ENCODE measurements at regions not wholly inside any gene's neighbourhood (a gene's known extent, or its start where the extent isn't known, plus 50 kb on each side); places are given as distances from the start of the nearest gene placed in this dataset.

GRCh38 chr19:34596115-34596514 is 80.8 kb downstream of the SCGB2B2 start:
- Histone ChIP-seq H3K4me3 (ENCODE audit: insufficient read depth, low read length) (no peak overlapping the region), H3K9me3 (ENCODE audit: low read depth, low read length) (no peaks in the 10 kb centered on the region), H4K20me1 (ENCODE audit: insufficient read depth, low read length) (no peaks in the 10 kb centered on the region), H3K27ac (ENCODE audit: low read depth, low read length) (no peak overlapping the region), H3K4me1 (ENCODE audit: insufficient read depth, low read length) (no peaks in the 10 kb centered on the region), H2AFZ (ENCODE audit: low read length) (no peak overlapping the region), H3K79me2 (ENCODE audit: insufficient read depth, low read length) (no peaks in the 10 kb centered on the region), H3K27me3 (ENCODE audit: insufficient read depth, low read length) (no peaks in the 10 kb centered on the region), H3K4me2 (ENCODE audit: insufficient read depth, low read length) (no peak overlapping the region), H3K36me3 (ENCODE audit: insufficient read depth, low read length) (no peaks in the 10 kb centered on the region)
- no peak for TF ChIP-seq CTCF (IDR thresholded peaks at IDR 0.05; ENCODE audit: extremely low read depth, low read depth, low read length)
- no peak for DNase-seq (ENCODE audit: insufficient read length, low spot score, missing footprints)

- no peak overlapping the region for H2AFZ ChIP-seq (ENCODE audit: low read length)
- no peaks in the 10 kb centered on the region for H4K20me1 ChIP-seq (ENCODE audit: insufficient read depth, low read length)
- no peak for DNase-seq (ENCODE audit: insufficient read length, low spot score, missing footprints)
- no peaks in the 10 kb centered on the region for H3K27me3 ChIP-seq (ENCODE audit: insufficient read depth, low read length)
- H3K79me2 ChIP-seq (ENCODE audit: insufficient read depth, low read length) = no peaks in the 10 kb centered on the region
- H3K9me3 ChIP-seq (ENCODE audit: low read depth, low read length) = no peaks in the 10 kb centered on the region
- TF ChIP-seq CTCF (IDR thresholded peaks at IDR 0.05; ENCODE audit: extremely low read depth, low read depth, low read length) = no peak
- H3K4me3 ChIP-seq (ENCODE audit: insufficient read depth, low read length) = no peak overlapping the region
- no peaks in the 10 kb centered on the region for H3K4me1 ChIP-seq (ENCODE audit: insufficient read depth, low read length)
- H3K4me2 ChIP-seq (ENCODE audit: insufficient read depth, low read length) = no peak overlapping the region
- H3K36me3 ChIP-seq (ENCODE audit: insufficient read depth, low read length) = no peaks in the 10 kb centered on the region
- H3K27ac ChIP-seq (ENCODE audit: low read depth, low read length) = no peak overlapping the region
These were observed 81.3 kb downstream of the SCGB2B2 start for GRCh38 chr19:34595683-34596082.

GRCh38 chr19:34590228-34590627 is 86.7 kb downstream of the SCGB2B2 start:
- no peaks in the 10 kb centered on the region for H3K27me3 ChIP-seq (ENCODE audit: insufficient read depth, low read length)
- H3K27ac ChIP-seq (ENCODE audit: low read depth, low read length) = no peak overlapping the region
- no peak for TF ChIP-seq CTCF (IDR thresholded peaks at IDR 0.05; ENCODE audit: extremely low read depth, low read depth, low read length)
- H3K36me3 ChIP-seq (ENCODE audit: insufficient read depth, low read length) = no peaks in the 10 kb centered on the region
- H3K79me2 ChIP-seq (ENCODE audit: insufficient read depth, low read length) = no peaks in the 10 kb centered on the region
- no peaks in the 10 kb centered on the region for H4K20me1 ChIP-seq (ENCODE audit: insufficient read depth, low read length)
- H3K4me2 ChIP-seq (ENCODE audit: insufficient read depth, low read length) = no peak overlapping the region
- no peak overlapping the region for H2AFZ ChIP-seq (ENCODE audit: low read length)
- H3K4me3 ChIP-seq (ENCODE audit: insufficient read depth, low read length) = no peak overlapping the region
- no peaks in the 10 kb centered on the region for H3K4me1 ChIP-seq (ENCODE audit: insufficient read depth, low read length)
- DNase-seq (ENCODE audit: insufficient read length, low spot score, missing footprints) = no peak
- H3K9me3 ChIP-seq (ENCODE audit: low read depth, low read length) = no peaks in the 10 kb centered on the region

- no peaks in the 10 kb centered on the region for H3K36me3 ChIP-seq (ENCODE audit: insufficient read depth, low read length)
- H3K4me2 ChIP-seq (ENCODE audit: insufficient read depth, low read length) = no peak overlapping the region
- no peaks in the 10 kb centered on the region for H3K9me3 ChIP-seq (ENCODE audit: low read depth, low read length)
- no peak overlapping the region for H3K4me3 ChIP-seq (ENCODE audit: insufficient read depth, low read length)
- H2AFZ ChIP-seq (ENCODE audit: low read length) = no peak overlapping the region
- no peaks in the 10 kb centered on the region for H3K79me2 ChIP-seq (ENCODE audit: insufficient read depth, low read length)
- peak; percentile 41 for DNase-seq (ENCODE audit: insufficient read length, low spot score, missing footprints)
- TF ChIP-seq CTCF (IDR thresholded peaks at IDR 0.05; ENCODE audit: extremely low read depth, low read depth, low read length) = no peak
- no peaks in the 10 kb centered on the region for H3K27me3 ChIP-seq (ENCODE audit: insufficient read depth, low read length)
- no peaks in the 10 kb centered on the region for H4K20me1 ChIP-seq (ENCODE audit: insufficient read depth, low read length)
- H3K4me1 ChIP-seq (ENCODE audit: insufficient read depth, low read length) = no peaks in the 10 kb centered on the region
- H3K27ac ChIP-seq (ENCODE audit: low read depth, low read length) = no peak overlapping the region
These were observed 87.2 kb downstream of the SCGB2B2 start for GRCh38 chr19:34589730-34590129.
